ENCODE measurements at regions not wholly inside any gene's neighbourhood (a gene's known extent, or its start where the extent isn't known, plus 50 kb on each side); places are given as distances from the start of the nearest gene placed in this dataset.

DNA sequence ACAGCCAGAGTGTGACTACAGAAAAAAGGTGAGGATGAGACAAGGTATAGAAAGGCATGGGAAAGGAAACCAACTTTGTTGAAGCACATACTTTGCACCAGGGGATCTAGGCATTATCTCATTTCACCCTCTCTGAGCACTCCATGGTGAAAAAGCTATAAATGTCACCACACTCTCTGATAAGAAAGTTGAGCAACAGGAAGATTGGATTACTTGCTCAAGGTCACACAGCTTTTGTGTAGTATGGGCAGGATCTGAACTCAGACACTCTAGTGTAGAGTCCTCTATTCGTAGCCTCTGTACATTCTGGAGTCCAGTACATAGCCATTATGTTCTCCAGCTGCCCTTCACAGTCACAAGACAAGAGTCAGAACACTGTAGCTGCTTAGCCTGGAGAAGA is 163.4 kb upstream of the SEMA6D start:
- H3K27me3 ChIP-seq (ENCODE audit: control insufficient read depth in 3 of 3, insufficient read depth in 3 of 3, low read length in 3 of 3), result no peaks in the 10 kb centered on the region

GRCh38 chr15:47561102-47561501 is 156.2 kb upstream of the SEMA6D start:
- Histone ChIP-seq H3K4me1 (ENCODE audit: control insufficient read depth in 3 of 3, insufficient read depth in 3 of 3, low read length in 3 of 3) (no peaks in the 10 kb centered on the region), H3K4me3 (ENCODE audit: low read length in 3 of 3) (no peak overlapping the region), H3K9ac (ENCODE audit: low read depth in 1 of 3, low read length in 3 of 3) (no peak overlapping the region)

More for the DNA sequence above, 163.4 kb upstream of the SEMA6D start:
- Histone ChIP-seq H3K4me3 (ENCODE audit: low read length in 3 of 3) (no peak overlapping the region), H3K9me3 (ENCODE audit: control insufficient read depth in 3 of 3, low read length in 3 of 3) (no peaks in the 10 kb centered on the region), H3K9ac (ENCODE audit: low read depth in 1 of 3, low read length in 3 of 3) (no peak overlapping the region), H3K36me3 (ENCODE audit: control insufficient read depth in 3 of 3, insufficient read depth in 3 of 3, low read length in 3 of 3) (no peaks in the 10 kb centered on the region), H3K27ac (ENCODE audit: low read depth, low read length) (no peak overlapping the region), H3K4me1 (ENCODE audit: control insufficient read depth in 3 of 3, insufficient read depth in 3 of 3, low read length in 3 of 3) (no peaks in the 10 kb centered on the region)

GRCh38 chr15:47565949-47566348 is 151.4 kb upstream of the SEMA6D start:
- no peaks in the 10 kb centered on the region for H3K4me1 ChIP-seq (ENCODE audit: control insufficient read depth in 3 of 3, insufficient read depth in 3 of 3, low read length in 3 of 3)
- H3K27me3 ChIP-seq (ENCODE audit: control insufficient read depth in 3 of 3, insufficient read depth in 3 of 3, low read length in 3 of 3), result no peaks in the 10 kb centered on the region
- no peaks in the 10 kb centered on the region for H3K9me3 ChIP-seq (ENCODE audit: control insufficient read depth in 3 of 3, low read length in 3 of 3)
- no peak overlapping the region for H3K4me3 ChIP-seq (ENCODE audit: low read length in 3 of 3)
- H3K9ac ChIP-seq (ENCODE audit: low read depth in 1 of 3, low read length in 3 of 3), result no peak overlapping the region
- no peak overlapping the region for H3K27ac ChIP-seq (ENCODE audit: low read depth, low read length)
- H3K36me3 ChIP-seq (ENCODE audit: control insufficient read depth in 3 of 3, insufficient read depth in 3 of 3, low read length in 3 of 3), result no peaks in the 10 kb centered on the region

More at GRCh38 chr15:47561102-47561501, 156.2 kb upstream of the SEMA6D start:
- no peaks in the 10 kb centered on the region for H3K27me3 ChIP-seq (ENCODE audit: control insufficient read depth in 3 of 3, insufficient read depth in 3 of 3, low read length in 3 of 3)
- H3K36me3 ChIP-seq (ENCODE audit: control insufficient read depth in 3 of 3, insufficient read depth in 3 of 3, low read length in 3 of 3), result no peaks in the 10 kb centered on the region
- no peak overlapping the region for H3K27ac ChIP-seq (ENCODE audit: low read depth, low read length)
- H3K9me3 ChIP-seq (ENCODE audit: control insufficient read depth in 3 of 3, low read length in 3 of 3), result no peaks in the 10 kb centered on the region

GRCh38 chr15:47566610-47567009 is 150.7 kb upstream of the SEMA6D start:
- Histone ChIP-seq H3K9me3 (ENCODE audit: control insufficient read depth in 3 of 3, low read length in 3 of 3) (no peaks in the 10 kb centered on the region), H3K27me3 (ENCODE audit: control insufficient read depth in 3 of 3, insufficient read depth in 3 of 3, low read length in 3 of 3) (no peaks in the 10 kb centered on the region), H3K9ac (ENCODE audit: low read depth in 1 of 3, low read length in 3 of 3) (no peak overlapping the region), H3K4me3 (ENCODE audit: low read length in 3 of 3) (no peak overlapping the region), H3K4me1 (ENCODE audit: control insufficient read depth in 3 of 3, insufficient read depth in 3 of 3, low read length in 3 of 3) (no peaks in the 10 kb centered on the region), H3K27ac (ENCODE audit: low read depth, low read length) (no peak overlapping the region), H3K36me3 (ENCODE audit: control insufficient read depth in 3 of 3, insufficient read depth in 3 of 3, low read length in 3 of 3) (no peaks in the 10 kb centered on the region)

DNA sequence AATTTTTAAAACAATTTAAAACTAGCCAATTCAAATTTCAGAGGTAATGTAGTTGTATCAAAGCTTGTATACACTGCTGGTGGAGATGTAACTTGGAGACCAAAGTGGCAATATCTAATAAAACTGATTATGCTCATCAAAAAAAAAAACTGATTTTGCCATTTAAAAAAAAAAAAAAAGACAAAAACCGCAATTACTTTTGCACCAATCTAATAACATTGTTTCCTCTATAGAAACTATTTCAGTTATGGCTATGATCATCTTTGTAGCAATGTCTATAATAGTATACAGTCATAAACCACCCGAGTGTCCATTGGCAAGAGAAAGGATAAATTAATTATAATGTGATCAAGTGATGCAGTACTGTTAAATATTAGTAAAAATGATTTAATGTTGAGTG is 149.3 kb upstream of the SEMA6D start:
- H3K27ac ChIP-seq (ENCODE audit: low read depth, low read length), result no peak overlapping the region
- H3K9ac ChIP-seq (ENCODE audit: low read depth in 1 of 3, low read length in 3 of 3), result no peak overlapping the region
- H3K9me3 ChIP-seq (ENCODE audit: control insufficient read depth in 3 of 3, low read length in 3 of 3), result no peaks in the 10 kb centered on the region
- H3K4me1 ChIP-seq (ENCODE audit: control insufficient read depth in 3 of 3, insufficient read depth in 3 of 3, low read length in 3 of 3), result no peaks in the 10 kb centered on the region
- H3K4me3 ChIP-seq (ENCODE audit: low read length in 3 of 3), result no peak overlapping the region
- H3K27me3 ChIP-seq (ENCODE audit: control insufficient read depth in 3 of 3, insufficient read depth in 3 of 3, low read length in 3 of 3), result no peaks in the 10 kb centered on the region
- H3K36me3 ChIP-seq (ENCODE audit: control insufficient read depth in 3 of 3, insufficient read depth in 3 of 3, low read length in 3 of 3), result no peaks in the 10 kb centered on the region

GRCh38 chr15:47570044-47570443 is 147.3 kb upstream of the SEMA6D start:
- Histone ChIP-seq H3K27me3 (ENCODE audit: control insufficient read depth in 3 of 3, insufficient read depth in 3 of 3, low read length in 3 of 3) (no peaks in the 10 kb centered on the region), H3K9me3 (ENCODE audit: control insufficient read depth in 3 of 3, low read length in 3 of 3) (no peaks in the 10 kb centered on the region), H3K9ac (ENCODE audit: low read depth in 1 of 3, low read length in 3 of 3) (no peak overlapping the region), H3K36me3 (ENCODE audit: control insufficient read depth in 3 of 3, insufficient read depth in 3 of 3, low read length in 3 of 3) (no peaks in the 10 kb centered on the region), H3K4me3 (ENCODE audit: low read length in 3 of 3) (no peak overlapping the region), H3K27ac (ENCODE audit: low read depth, low read length) (no peak overlapping the region), H3K4me1 (ENCODE audit: control insufficient read depth in 3 of 3, insufficient read depth in 3 of 3, low read length in 3 of 3) (no peaks in the 10 kb centered on the region)

- no peaks in the 10 kb centered on the region for H3K4me1 ChIP-seq (ENCODE audit: control insufficient read depth in 3 of 3, insufficient read depth in 3 of 3, low read length in 3 of 3)
- no peak overlapping the region for H3K27ac ChIP-seq (ENCODE audit: low read depth, low read length)
- H3K9ac ChIP-seq (ENCODE audit: low read depth in 1 of 3, low read length in 3 of 3), result no peak overlapping the region
- no peaks in the 10 kb centered on the region for H3K27me3 ChIP-seq (ENCODE audit: control insufficient read depth in 3 of 3, insufficient read depth in 3 of 3, low read length in 3 of 3)
- H3K9me3 ChIP-seq (ENCODE audit: control insufficient read depth in 3 of 3, low read length in 3 of 3), result no peaks in the 10 kb centered on the region
- no peak overlapping the region for H3K4me3 ChIP-seq (ENCODE audit: low read length in 3 of 3)
- no peaks in the 10 kb centered on the region for H3K36me3 ChIP-seq (ENCODE audit: control insufficient read depth in 3 of 3, insufficient read depth in 3 of 3, low read length in 3 of 3)
These were observed 146.9 kb upstream of the SEMA6D start for GRCh38 chr15:47570451-47570850.

DNA sequence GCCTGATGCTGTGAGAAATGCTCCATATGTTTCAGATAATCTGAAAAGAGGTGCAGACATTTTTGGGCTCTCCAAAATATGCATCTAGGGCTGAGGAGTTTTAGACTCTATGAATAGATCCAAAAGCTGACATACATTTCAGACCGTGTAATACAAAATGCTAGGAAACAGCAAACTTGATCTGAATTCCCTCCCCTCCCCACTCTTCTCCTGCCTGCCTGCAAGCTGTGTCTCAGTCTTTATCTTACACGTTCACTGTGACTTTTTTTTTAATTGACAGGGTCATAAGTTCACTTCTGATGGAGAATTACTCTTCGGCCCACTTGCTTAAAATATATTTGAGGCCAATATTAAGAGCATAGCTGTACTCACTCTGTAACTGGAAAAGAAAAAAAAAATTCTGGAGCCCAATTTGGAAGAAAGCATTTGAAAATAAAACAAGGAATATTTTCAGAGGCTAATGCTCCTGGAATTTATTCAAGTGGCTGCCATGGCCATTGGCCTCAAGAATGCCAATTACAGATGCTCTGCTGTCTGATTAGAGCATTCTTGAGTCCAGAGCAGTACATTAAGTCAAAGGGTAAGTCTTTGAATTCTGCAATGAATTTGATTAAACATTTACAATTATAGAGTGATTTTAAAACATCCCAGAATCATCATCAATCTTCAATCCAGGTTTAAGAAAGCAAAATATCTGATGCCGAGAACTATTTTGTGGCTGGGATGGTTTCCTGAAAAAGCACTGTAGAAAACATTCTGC is 146.2 kb upstream of the SEMA6D start:
- no peak overlapping the region for H3K4me3 ChIP-seq (ENCODE audit: low read length in 3 of 3)
- no peaks in the 10 kb centered on the region for H3K36me3 ChIP-seq (ENCODE audit: control insufficient read depth in 3 of 3, insufficient read depth in 3 of 3, low read length in 3 of 3)
- no peaks in the 10 kb centered on the region for H3K27me3 ChIP-seq (ENCODE audit: control insufficient read depth in 3 of 3, insufficient read depth in 3 of 3, low read length in 3 of 3)
- H3K9ac ChIP-seq (ENCODE audit: low read depth in 1 of 3, low read length in 3 of 3), result no peak overlapping the region
- no peaks in the 10 kb centered on the region for H3K4me1 ChIP-seq (ENCODE audit: control insufficient read depth in 3 of 3, insufficient read depth in 3 of 3, low read length in 3 of 3)
- H3K9me3 ChIP-seq (ENCODE audit: control insufficient read depth in 3 of 3, low read length in 3 of 3), result no peaks in the 10 kb centered on the region
- no peak overlapping the region for H3K27ac ChIP-seq (ENCODE audit: low read depth, low read length)

DNA sequence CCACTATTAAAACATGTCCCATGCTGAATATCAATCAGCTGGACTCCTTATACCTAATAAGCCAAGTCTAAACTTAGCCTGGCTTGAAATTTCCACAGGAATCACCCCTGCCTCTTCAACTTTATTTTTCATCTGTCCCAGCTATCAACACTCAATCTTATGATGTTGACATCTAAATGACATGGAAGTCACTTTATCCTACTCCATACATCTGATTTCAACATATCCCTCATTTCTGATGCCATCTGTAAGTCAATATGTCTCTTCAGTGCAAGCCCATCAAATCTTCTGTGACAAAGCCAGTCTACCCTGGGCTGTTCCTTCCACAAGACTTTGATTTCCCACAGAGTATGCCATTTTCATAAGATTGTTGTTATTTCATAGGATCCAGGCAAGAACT is 143.6 kb upstream of the SEMA6D start:
- H3K4me1 ChIP-seq (ENCODE audit: control insufficient read depth in 3 of 3, insufficient read depth in 3 of 3, low read length in 3 of 3), result no peaks in the 10 kb centered on the region

GRCh38 chr15:47577000-47577399 is 140.3 kb upstream of the SEMA6D start:
- Histone ChIP-seq H3K4me3 (ENCODE audit: low read length in 3 of 3) (no peak overlapping the region), H3K9ac (ENCODE audit: low read depth in 1 of 3, low read length in 3 of 3) (no peak overlapping the region), H3K27me3 (ENCODE audit: control insufficient read depth in 3 of 3, insufficient read depth in 3 of 3, low read length in 3 of 3) (no peaks in the 10 kb centered on the region), H3K9me3 (ENCODE audit: control insufficient read depth in 3 of 3, low read length in 3 of 3) (no peaks in the 10 kb centered on the region), H3K27ac (ENCODE audit: low read depth, low read length) (no peak overlapping the region), H3K36me3 (ENCODE audit: control insufficient read depth in 3 of 3, insufficient read depth in 3 of 3, low read length in 3 of 3) (no peaks in the 10 kb centered on the region), H3K4me1 (ENCODE audit: control insufficient read depth in 3 of 3, insufficient read depth in 3 of 3, low read length in 3 of 3) (no peaks in the 10 kb centered on the region)

More for the DNA sequence above, 143.6 kb upstream of the SEMA6D start:
- H3K27me3 ChIP-seq (ENCODE audit: control insufficient read depth in 3 of 3, insufficient read depth in 3 of 3, low read length in 3 of 3), result no peaks in the 10 kb centered on the region
- no peak overlapping the region for H3K9ac ChIP-seq (ENCODE audit: low read depth in 1 of 3, low read length in 3 of 3)
- no peak overlapping the region for H3K27ac ChIP-seq (ENCODE audit: low read depth, low read length)
- no peaks in the 10 kb centered on the region for H3K9me3 ChIP-seq (ENCODE audit: control insufficient read depth in 3 of 3, low read length in 3 of 3)
- no peaks in the 10 kb centered on the region for H3K36me3 ChIP-seq (ENCODE audit: control insufficient read depth in 3 of 3, insufficient read depth in 3 of 3, low read length in 3 of 3)
- no peak overlapping the region for H3K4me3 ChIP-seq (ENCODE audit: low read length in 3 of 3)
